Stimulated activated naive CD4-positive, alpha-beta T cell (primary cell): ENCODE measurements at regions not wholly inside any gene's neighbourhood (a gene's known extent, or its start where the extent isn't known, plus 50 kb on each side); places are given as distances from the start of the nearest gene placed in this dataset.

Experiments used
- DNase-seq, 6 experiments: peaks; one replicate each; lab custom pipeline; 2025; lab: John Stamatoyannopoulos, UW

- peak in 2 of 6 experiments; percentile 23 to 38 for DNase-seq
Observed at GRCh38 chr3:39000008-39000450, 51.7 kb downstream of the SCN11A start.

- no peak for DNase-seq
Observed at GRCh38 chr3:38998086-38998485, 53.7 kb downstream of the SCN11A start.

GRCh38 chr3:38996193-38996592, 55.6 kb downstream of the SCN11A start:
- no peak for DNase-seq

- DNase-seq = no peak
Observed at GRCh38 chr3:38994251-38994650, 57.5 kb downstream of the SCN11A start.

GRCh38 chr3:38992117-38992760, 59.5 kb downstream of the SCN11A start:
- no peak for DNase-seq

GRCh38 chr3:38990621-38991020, 61.1 kb downstream of the SCN11A start:
- no peak for DNase-seq

- DNase-seq = no peak
Observed at GRCh38 chr3:38989917-38990510, 61.7 kb downstream of the SCN11A start.

- no peak for DNase-seq
Observed at GRCh38 chr3:38988955-38989354, 62.8 kb downstream of the SCN11A start.

GRCh38 chr3:38987456-38987855, 64.3 kb downstream of the SCN11A start:
- DNase-seq = no peak

GRCh38 chr3:38986901-38987300, 64.8 kb downstream of the SCN11A start:
- DNase-seq = no peak

- DNase-seq = no peak
Observed at GRCh38 chr3:38985981-38986380, 65.8 kb downstream of the SCN11A start.

- no peak for DNase-seq
Observed at GRCh38 chr3:38985581-38985980, 66.2 kb downstream of the SCN11A start.

GRCh38 chr3:38984731-38985130, 67.0 kb downstream of the SCN11A start:
- DNase-seq = no peak

- no peak for DNase-seq
Observed at GRCh38 chr3:38984110-38984509, 67.6 kb downstream of the SCN11A start.

GRCh38 chr3:38980938-38981337, 70.8 kb downstream of the SCN11A start:
- no peak for DNase-seq

- no peak for DNase-seq
Observed at GRCh38 chr3:38978729-38979128, 73.0 kb downstream of the SCN11A start.

GRCh38 chr3:38970851-38971638, 80.7 kb downstream of the SCN11A start:
- no peak for DNase-seq

GRCh38 chr3:38969317-38970235, 82.2 kb downstream of the SCN11A start:
- no peak for DNase-seq

- DNase-seq = no peak
Observed at GRCh38 chr3:38968891-38969290, 82.9 kb downstream of the SCN11A start.

- DNase-seq = no peak
Observed at GRCh38 chr3:38968403-38968802, 83.3 kb downstream of the SCN11A start.

GRCh38 chr3:38967693-38967989, 84.1 kb downstream of the SCN11A start:
- DNase-seq = no peak
